Ascending aorta (tissue), 2 donors: ENCODE measurements at regions not wholly inside any gene's neighbourhood (a gene's known extent, or its start where the extent isn't known, plus 50 kb on each side); places are given as distances from the start of the nearest gene placed in this dataset.

Experiments used
- DNase-seq, 2 donors: peaks; one replicate each; pipeline ENCODE4 v3.0.0-alpha.2; 2019; ENCODE audit warnings: low spot score in 2 of 2
- H3K27ac ChIP-seq, 2 donors: fragments of 200-600 bp; sonication (generic); one replicate each; pipeline ENCODE4 v1.5.1; 2016 to 2017; ENCODE audit warnings: mild to moderate bottlenecking in 1 of 2
- H3K27me3 ChIP-seq: fragments of 200-600 bp; sonication (generic); one replicate; pipeline ENCODE4 v1.5.1; 2017
- H3K36me3 ChIP-seq, 2 donors: fragments of 200-600 bp; sonication (generic); one replicate each; pipeline ENCODE4 v1.5.1; 2016
- H3K4me1 ChIP-seq, 2 donors: fragments of 200-600 bp; sonication (generic); one replicate each; pipeline ENCODE4 v1.5.1; 2016 to 2017; ENCODE audit warnings: mild to moderate bottlenecking in 1 of 2
- H3K4me3 ChIP-seq, 2 donors: fragments of 200-600 bp; sonication (generic); one replicate each; pipeline ENCODE4 v1.5.1; 2016 to 2017; ENCODE audit warnings: mild to moderate bottlenecking in 1 of 2
- H3K9me3 ChIP-seq, 2 donors: fragments of 200-600 bp; sonication (generic); one replicate each; pipeline ENCODE4 v1.5.1; 2016
- intact Hi-C: fragments of 100-400 bp; cut with DNase I; formaldehyde crosslinking; loops from one replicate; pipeline ENCODE4 v1.15.1; 2023
- TF ChIP-seq, protein P1 (sequence below), 3 experiments: fragments of 200-600 bp in 2 of 3; fragments of 450-650 bp in 1 of 3; sonication (generic) in 2 of 3; IDR thresholded peaks; one replicate each; pipeline ENCODE4 v1.5.1; 2016 to 2019; ENCODE audit warnings: antibody characterized with exemption in 3 of 3, mild to moderate bottlenecking in 1 of 3, moderate library complexity in 1 of 3

- TF ChIP-seq, protein P1, sequence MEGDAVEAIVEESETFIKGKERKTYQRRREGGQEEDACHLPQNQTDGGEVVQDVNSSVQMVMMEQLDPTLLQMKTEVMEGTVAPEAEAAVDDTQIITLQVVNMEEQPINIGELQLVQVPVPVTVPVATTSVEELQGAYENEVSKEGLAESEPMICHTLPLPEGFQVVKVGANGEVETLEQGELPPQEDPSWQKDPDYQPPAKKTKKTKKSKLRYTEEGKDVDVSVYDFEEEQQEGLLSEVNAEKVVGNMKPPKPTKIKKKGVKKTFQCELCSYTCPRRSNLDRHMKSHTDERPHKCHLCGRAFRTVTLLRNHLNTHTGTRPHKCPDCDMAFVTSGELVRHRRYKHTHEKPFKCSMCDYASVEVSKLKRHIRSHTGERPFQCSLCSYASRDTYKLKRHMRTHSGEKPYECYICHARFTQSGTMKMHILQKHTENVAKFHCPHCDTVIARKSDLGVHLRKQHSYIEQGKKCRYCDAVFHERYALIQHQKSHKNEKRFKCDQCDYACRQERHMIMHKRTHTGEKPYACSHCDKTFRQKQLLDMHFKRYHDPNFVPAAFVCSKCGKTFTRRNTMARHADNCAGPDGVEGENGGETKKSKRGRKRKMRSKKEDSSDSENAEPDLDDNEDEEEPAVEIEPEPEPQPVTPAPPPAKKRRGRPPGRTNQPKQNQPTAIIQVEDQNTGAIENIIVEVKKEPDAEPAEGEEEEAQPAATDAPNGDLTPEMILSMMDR (IDR thresholded peaks at IDR 0.05) = no peak
- no peaks in the 10 kb centered on the region for H3K27me3 ChIP-seq
- no peak overlapping the region for H3K4me3 ChIP-seq
- no peak for DNase-seq
- no peaks in the 10 kb centered on the region for H3K4me1 ChIP-seq
- intact Hi-C loops = no loop called here
- no peaks in the 10 kb centered on the region for H3K36me3 ChIP-seq
- no peaks in the 10 kb centered on the region for H3K9me3 ChIP-seq
- H3K27ac ChIP-seq = no peak overlapping the region
Observed at GRCh38 chr2:121131375-121131774, 153.6 kb downstream of the TFCP2L1 start.

DNA sequence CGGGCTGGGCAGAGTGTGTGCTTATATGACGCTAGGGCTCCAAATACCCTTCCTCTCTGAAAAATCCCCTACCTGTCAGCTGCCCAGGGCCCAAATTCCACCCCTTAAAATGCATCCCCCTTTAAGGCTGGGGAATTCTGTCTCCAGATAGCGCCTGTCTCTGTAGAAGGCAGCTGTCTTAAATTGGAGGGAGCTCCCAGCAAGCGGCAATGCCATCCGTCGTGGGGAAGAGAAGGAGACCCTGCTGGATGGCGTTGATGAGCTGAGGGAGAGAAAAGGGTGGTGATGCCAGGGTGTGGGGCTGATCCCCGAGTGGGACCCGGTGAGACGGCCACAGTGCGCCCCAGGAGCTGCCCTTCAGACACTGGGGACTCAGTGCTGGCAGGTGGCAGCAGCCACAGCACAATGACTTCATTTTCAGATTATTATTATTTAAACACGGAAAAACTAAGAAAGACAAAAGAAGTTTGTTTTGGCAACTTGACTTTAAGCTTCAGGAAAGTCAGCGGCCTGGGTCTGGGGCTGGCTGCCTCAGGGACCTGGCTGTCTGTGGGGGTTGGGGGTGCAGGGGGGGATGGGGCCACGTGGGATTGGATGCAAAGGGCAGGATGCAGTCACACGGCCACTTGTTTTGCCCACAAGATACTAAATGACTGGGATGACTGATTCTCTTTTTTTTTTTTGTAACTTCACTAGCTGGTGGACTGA lies 152.8 kb downstream of the TFCP2L1 start:
- Histone ChIP-seq H3K36me3 (no peaks in the 10 kb centered on the region), H3K4me3 (no peak overlapping the region), H3K4me1 (no peaks in the 10 kb centered on the region), H3K27me3 (no peaks in the 10 kb centered on the region), H3K27ac (no peak overlapping the region), H3K9me3 (no peaks in the 10 kb centered on the region)
- intact Hi-C loops = no loop called here
- no peak for DNase-seq
- TF ChIP-seq, protein P1 (IDR thresholded peaks at IDR 0.05) = no peak

DNA sequence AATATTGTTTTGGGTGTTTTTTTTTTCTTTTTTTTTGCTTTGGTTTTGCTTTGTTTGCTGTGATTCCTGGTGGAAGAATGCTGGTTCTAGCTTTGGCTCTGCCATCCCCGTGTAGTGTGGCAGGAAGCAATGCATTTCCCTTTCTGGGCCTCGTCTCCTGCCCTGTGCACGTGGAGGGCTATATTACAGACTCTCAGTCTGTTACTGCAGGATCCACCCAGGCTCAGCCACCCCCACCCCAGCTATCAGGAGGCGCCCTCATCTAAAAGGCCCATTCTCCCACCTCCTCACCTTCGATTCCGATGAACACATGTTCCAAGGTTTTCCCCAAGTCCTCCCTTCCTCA lies 152.3 kb downstream of the TFCP2L1 start:
- Histone ChIP-seq H3K36me3 (no peaks in the 10 kb centered on the region), H3K4me3 (no peak overlapping the region), H3K27ac (no peak overlapping the region), H3K4me1 (no peaks in the 10 kb centered on the region), H3K9me3 (no peaks in the 10 kb centered on the region), H3K27me3 (no peaks in the 10 kb centered on the region)
- intact Hi-C loops = no loop called here
- no peak for DNase-seq
- TF ChIP-seq, protein P1 (IDR thresholded peaks at IDR 0.05) = no peak

DNA sequence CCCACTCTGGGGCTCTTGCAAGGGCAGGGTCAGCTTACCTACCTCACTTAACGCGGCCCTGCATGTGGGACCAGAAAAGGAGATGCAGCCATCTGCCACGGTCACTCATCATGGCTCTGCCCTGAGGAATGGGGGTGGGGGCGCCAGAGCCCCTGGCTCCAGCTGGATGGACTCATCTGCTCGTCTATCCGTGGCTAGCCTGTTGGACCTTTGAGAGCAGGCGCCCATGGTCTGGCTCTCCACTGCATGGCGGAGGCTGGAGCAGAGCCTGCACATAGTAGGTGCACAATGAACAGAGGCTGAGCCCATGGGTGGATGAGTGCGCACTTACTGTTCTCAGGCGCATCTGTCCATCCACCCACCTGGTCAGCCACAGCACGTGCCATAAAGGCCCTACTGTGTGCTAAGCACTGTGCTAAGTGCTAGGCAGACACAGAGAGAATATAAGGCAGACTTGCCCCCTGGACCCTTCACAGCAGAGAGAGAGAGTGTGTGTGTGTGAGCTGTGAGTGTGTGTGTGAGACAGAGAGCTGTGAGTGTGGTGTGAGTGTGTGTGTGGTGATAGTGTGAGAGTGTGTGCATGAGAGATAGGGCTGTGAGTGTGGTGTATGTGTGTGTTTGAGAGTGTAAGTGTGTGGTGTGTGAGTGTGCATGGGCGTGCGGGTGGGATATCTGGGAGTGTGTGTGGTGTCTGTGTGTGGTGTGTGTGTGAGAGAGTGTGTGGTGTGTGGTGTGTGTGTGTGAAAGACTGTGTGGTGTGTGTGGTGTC lies 151.3 kb downstream of the TFCP2L1 start:
- Histone ChIP-seq H3K4me3 (no peak overlapping the region), H3K27me3 (no peaks in the 10 kb centered on the region), H3K4me1 (no peaks in the 10 kb centered on the region), H3K36me3 (no peaks in the 10 kb centered on the region), H3K9me3 (no peaks in the 10 kb centered on the region), H3K27ac (no peak overlapping the region)
- no peak for DNase-seq
- TF ChIP-seq, protein P1 (IDR thresholded peaks at IDR 0.05) = no peak
- intact Hi-C loops = no loop called here

- Histone ChIP-seq H3K4me3 (no peak overlapping the region), H3K27me3 (no peaks in the 10 kb centered on the region), H3K36me3 (no peaks in the 10 kb centered on the region), H3K9me3 (no peaks in the 10 kb centered on the region), H3K27ac (no peak overlapping the region), H3K4me1 (no peaks in the 10 kb centered on the region)
- TF ChIP-seq, protein P1 (IDR thresholded peaks at IDR 0.05) = no peak
- intact Hi-C loops = no loop called here
- no peak for DNase-seq
Observed at GRCh38 chr2:121134728-121135127, 150.3 kb downstream of the TFCP2L1 start.
